ENCODE measurements at regions not wholly inside any gene's neighbourhood (a gene's known extent, or its start where the extent isn't known, plus 50 kb on each side); places are given as distances from the start of the nearest gene placed in this dataset.
A peak's percentile ranks its signal among the peaks of the same experiment; 100 is the strongest.

DNA sequence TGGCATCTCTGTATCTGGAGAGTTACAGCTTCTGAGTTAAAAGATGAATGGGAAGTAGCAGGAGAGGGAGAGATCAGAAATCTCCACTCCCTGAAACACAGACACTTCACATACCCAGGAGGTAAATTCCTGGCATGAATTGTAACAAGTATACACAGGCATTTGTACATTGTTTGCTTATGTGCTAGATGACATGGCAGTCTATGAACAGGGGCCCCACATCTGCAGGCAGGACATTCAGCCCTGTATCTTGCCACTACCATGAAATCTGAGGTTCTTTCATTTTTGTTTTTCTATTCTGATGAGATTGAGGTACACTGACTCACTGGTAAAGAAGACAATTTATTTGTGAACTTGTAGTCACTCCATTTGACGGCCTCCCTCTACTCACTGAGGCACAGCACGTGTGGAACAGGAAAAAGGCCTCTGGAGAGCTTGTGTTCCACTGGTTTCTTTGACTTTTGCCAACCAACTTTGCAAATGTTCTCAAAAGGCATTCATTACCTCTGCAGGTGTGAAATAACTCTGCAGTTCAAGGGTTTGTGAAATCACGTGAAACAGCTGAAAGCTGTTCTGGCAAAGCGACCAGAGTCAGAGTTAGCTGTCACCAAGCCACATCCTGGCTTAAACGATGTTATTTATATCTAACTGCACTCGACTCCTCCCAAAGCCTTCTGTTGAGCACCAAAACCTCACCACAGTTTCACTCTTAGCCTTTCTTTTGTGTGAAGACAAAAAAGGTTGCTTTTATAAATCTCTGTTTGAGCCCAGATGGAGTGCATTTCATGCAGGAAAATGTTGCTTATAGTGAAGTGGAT is 401.3 kb upstream of the CFAP20DC start:
- ATAC-seq (peak; percentile 90), DNase-seq (peak in 2 of 3 donors; percentile 24 to 35)
- H3K27ac Mint-ChIP-seq: peak overlapping the region; percentile 94
- no peaks in the 10 kb centered on the region for H3K27me3 Mint-ChIP-seq
- H3K36me3 Mint-ChIP-seq (ENCODE audit: low read depth): no peaks in the 10 kb centered on the region
- peaks cover 32% of the 10 kb centered on the region for H3K4me1 Mint-ChIP-seq
- peak overlapping the region; percentile 78 for H3K4me3 Mint-ChIP-seq
- no peaks in the 10 kb centered on the region for H3K9me3 ChIP-seq (ENCODE audit: control insufficient read depth, low read length, poor library complexity, severe bottlenecking)

DNA sequence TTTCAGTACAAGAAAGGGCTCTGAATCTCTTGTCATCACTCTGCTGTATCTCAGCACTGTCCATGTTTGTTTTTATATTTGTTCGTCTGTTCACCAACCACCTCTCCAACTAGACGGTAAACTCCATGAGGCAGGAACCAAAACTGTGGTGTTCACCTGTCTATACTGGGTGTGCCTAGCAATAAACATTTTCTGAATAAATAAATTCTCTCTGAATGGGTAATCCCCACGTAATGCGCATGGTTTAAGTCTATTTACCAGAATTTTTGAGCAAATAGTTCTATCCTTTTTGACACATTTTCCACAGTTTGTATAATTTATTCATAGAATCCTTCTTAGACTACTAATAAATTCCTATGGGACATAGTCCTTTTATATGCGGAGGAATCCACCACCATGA is 400.6 kb upstream of the CFAP20DC start:
- H3K4me3 Mint-ChIP-seq: no peak overlapping the region
- DNase-seq: no peak
- no peaks in the 10 kb centered on the region for H3K36me3 Mint-ChIP-seq (ENCODE audit: low read depth)
- H3K27me3 Mint-ChIP-seq: no peaks in the 10 kb centered on the region
- H3K4me1 Mint-ChIP-seq: peaks cover 32% of the 10 kb centered on the region
- H3K9me3 ChIP-seq (ENCODE audit: control insufficient read depth, low read length, poor library complexity, severe bottlenecking): no peaks in the 10 kb centered on the region
- H3K27ac Mint-ChIP-seq: peak overlapping the region; percentile 94
- no peak for ATAC-seq

DNA sequence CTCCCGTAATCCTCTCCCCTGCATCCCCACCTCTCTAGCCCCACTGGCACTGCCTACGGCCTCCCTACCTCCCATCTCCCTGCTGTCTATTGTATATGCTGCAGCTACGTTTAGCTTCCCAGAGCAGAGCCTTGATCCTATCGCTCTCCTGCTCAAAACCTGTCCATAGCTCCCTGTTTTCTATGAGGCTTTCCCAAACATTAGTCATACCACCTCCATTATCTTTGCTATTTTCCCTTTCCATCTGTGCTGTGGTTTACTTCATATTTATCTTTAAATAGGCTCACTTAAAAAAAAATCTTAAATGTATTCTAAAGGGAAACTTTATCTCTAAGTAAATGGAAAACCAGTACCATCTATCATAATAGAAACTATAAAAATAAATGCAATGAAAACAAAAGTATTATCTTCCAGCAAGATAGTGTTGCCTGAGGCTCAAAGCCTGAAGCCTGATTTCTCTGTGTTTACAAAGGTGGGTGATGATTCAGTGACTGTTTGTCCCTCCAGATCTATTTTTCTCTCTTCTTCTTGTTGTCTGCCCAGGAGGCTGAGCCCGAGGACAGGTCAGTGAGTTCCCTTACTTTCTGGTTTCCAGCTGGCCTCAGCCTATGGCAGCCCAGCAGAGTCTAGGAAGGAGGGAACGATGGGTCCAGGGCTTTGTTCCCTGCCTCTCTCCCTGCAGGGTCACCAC is 397.1 kb upstream of the CFAP20DC start:
- DNase-seq (no peak), ATAC-seq (no peak)
- H3K36me3 Mint-ChIP-seq (ENCODE audit: low read depth): no peaks in the 10 kb centered on the region
- H3K9me3 ChIP-seq (ENCODE audit: control insufficient read depth, low read length, poor library complexity, severe bottlenecking): no peaks in the 10 kb centered on the region
- H3K27me3 Mint-ChIP-seq: no peaks in the 10 kb centered on the region
- peaks cover 46% of the 10 kb centered on the region for H3K4me1 Mint-ChIP-seq
- H3K4me3 Mint-ChIP-seq: no peak overlapping the region
- H3K27ac Mint-ChIP-seq: peak overlapping the region; percentile 70

DNA sequence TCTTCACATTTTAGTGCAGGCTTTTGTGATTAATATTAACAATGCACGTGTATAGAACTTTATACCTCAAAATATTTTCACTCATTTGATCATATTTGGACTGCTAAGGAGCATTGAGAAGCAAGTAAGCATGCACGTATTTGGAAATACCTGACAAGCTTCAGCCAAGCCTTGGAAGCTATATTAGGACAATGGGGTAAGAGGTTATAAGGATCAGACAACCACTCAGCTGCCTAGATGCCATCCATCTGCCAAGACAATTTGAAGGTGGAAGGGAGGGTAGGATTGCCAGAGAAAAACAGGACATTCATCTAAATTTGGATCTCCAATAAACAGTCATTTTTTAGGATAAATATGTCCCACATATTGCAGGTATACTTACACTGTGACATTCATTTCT is 394.9 kb upstream of the CFAP20DC start:
- ATAC-seq: no peak
- H3K27ac Mint-ChIP-seq: peak overlapping the region; percentile 97
- no peak for DNase-seq
- H3K4me3 Mint-ChIP-seq: no peak overlapping the region
- peaks cover 29% of the 10 kb centered on the region for H3K4me1 Mint-ChIP-seq
- no peaks in the 10 kb centered on the region for H3K9me3 ChIP-seq (ENCODE audit: control insufficient read depth, low read length, poor library complexity, severe bottlenecking)
- no peaks in the 10 kb centered on the region for H3K36me3 Mint-ChIP-seq (ENCODE audit: low read depth)
- no peaks in the 10 kb centered on the region for H3K27me3 Mint-ChIP-seq

DNA sequence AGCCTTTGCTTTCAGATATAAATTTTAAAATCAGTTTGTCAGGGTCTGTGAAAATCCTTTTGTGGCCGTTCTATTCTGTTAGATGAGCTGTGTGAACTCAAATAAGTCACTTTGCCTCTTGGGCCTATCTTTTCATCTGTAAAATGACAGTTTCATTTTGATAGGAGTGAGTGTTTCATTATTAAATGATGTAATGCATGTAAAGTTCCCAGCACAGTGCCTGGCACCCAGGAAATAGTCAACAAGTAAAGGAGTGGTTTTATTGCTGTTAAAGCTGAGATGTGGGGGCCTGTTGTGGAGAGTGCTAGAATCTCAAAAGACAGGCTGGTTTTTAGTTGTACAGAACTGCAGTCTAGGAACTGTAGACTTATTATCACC is 394.5 kb upstream of the CFAP20DC start:
- H3K27me3 Mint-ChIP-seq: no peaks in the 10 kb centered on the region
- DNase-seq (no peak), ATAC-seq (peak; percentile 74)
- no peaks in the 10 kb centered on the region for H3K36me3 Mint-ChIP-seq (ENCODE audit: low read depth)
- peaks cover 28% of the 10 kb centered on the region for H3K4me1 Mint-ChIP-seq
- peak overlapping the region; percentile 85 for H3K4me3 Mint-ChIP-seq
- H3K9me3 ChIP-seq (ENCODE audit: control insufficient read depth, low read length, poor library complexity, severe bottlenecking): no peaks in the 10 kb centered on the region
- peak overlapping the region; percentile 97 for H3K27ac Mint-ChIP-seq

DNA sequence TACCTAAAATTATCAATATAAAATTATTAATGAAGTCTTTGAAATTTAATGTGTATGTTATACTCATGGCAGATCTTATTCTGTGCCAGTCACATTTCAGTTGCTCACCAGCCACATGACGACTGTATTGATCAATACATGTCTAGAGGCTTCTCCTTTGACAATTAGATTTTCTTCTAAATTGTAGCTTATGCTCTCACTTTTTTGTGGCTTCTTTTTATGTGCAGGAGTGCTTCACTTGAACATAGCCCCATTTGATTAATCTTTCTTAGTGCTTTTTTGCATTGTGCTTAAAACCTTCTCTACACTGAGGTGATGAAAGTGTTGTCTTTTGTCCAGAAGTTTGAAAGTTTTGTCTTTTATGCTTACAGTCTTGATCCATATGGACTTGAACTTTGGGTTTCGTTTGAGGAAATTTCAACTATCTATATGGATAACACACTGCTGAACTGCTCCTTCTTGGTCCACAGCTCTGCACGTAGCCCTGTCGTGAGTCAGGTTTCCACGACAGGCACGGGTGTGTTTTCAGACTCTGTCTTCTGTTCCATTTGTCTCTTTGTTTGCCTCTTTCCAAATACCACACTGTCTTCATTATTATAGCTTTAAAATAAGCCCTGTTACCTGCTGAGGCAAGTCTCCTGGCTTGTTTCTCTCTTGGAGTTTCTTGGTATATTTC is 393.9 kb upstream of the CFAP20DC start:
- H3K27ac Mint-ChIP-seq: peak overlapping the region; percentile 97
- peak; percentile 57 for ATAC-seq

GRCh38 chr3:59442046-59442445 is 392.2 kb upstream of the CFAP20DC start:
- no peaks in the 10 kb centered on the region for H3K27me3 Mint-ChIP-seq
- H3K9me3 ChIP-seq (ENCODE audit: control insufficient read depth, low read length, poor library complexity, severe bottlenecking): no peaks in the 10 kb centered on the region
- DNase-seq: no peak
- H3K4me1 Mint-ChIP-seq: peaks cover 27% of the 10 kb centered on the region
- no peak overlapping the region for H3K27ac Mint-ChIP-seq
- H3K4me3 Mint-ChIP-seq: no peak overlapping the region
- ATAC-seq: no peak
- no peaks in the 10 kb centered on the region for H3K36me3 Mint-ChIP-seq (ENCODE audit: low read depth)

More for the DNA sequence above, 393.9 kb upstream of the CFAP20DC start:
- Mint-ChIP-seq H3K27me3 (no peaks in the 10 kb centered on the region), H3K36me3 (ENCODE audit: low read depth) (no peaks in the 10 kb centered on the region), H3K4me1 (peaks cover 27% of the 10 kb centered on the region), H3K4me3 (peak overlapping the region; percentile 85)
- no peaks in the 10 kb centered on the region for H3K9me3 ChIP-seq (ENCODE audit: control insufficient read depth, low read length, poor library complexity, severe bottlenecking)
- no peak for DNase-seq

DNA sequence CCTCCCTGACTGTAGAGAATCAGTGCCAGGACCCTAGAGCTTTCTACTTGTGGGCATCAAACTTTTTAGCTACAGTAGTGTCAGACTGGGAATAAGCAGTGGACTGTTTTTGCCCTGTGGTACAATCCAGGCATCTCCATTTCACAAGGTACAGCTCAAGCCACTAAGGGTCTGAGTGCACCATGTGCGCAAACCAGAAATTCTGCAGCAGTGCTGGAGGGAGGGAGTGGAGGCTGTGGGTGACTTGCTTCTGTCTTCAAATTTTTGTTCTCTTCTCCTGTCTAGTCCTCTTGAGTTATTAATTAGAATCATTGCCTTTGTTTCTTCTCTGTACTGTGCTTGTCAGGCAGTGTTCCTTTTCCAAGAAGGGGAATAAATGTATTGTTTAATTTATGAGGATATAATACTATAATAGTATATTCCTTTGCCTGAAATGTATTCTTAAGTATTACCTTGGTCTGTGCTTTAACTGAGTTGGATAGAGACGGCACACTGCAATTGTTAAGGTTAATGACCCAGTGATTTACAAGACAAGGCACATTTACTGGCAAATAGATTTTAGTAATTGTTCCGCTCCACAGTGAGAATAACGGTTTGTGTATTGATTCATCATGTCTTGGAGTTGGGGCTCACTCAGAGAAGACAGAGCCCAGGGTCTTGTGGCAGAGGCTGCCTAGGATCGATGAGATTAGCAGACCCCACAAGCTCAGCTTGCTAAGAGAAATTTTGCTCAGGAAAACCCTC is 390.6 kb upstream of the CFAP20DC start:
- no peak overlapping the region for H3K27ac Mint-ChIP-seq
- H3K27me3 Mint-ChIP-seq: no peaks in the 10 kb centered on the region
- no peaks in the 10 kb centered on the region for H3K36me3 Mint-ChIP-seq (ENCODE audit: low read depth)
- DNase-seq (no peak), ATAC-seq (no peak)
- H3K4me3 Mint-ChIP-seq: no peak overlapping the region
- peaks cover 23% of the 10 kb centered on the region for H3K4me1 Mint-ChIP-seq
- no peaks in the 10 kb centered on the region for H3K9me3 ChIP-seq (ENCODE audit: control insufficient read depth, low read length, poor library complexity, severe bottlenecking)

DNA sequence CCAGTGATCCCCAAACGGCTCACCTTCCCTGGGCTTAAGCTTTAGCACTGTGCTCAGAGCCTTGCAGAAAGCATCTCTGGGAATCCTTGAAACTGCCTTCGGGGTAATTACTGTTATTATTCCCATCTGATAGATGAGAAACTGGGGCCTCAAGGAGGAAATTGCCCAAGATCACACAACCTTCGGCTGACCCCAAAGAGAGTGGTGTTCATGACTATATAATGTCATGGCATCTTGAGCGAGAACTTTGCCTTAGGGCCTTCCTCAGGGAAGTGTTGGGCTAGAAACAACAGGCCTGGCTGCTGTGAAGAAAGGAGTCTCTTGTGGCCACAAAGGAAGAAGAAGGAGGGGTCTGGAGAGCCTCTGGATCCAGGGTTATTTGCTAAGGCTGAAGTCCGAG is 388.7 kb upstream of the CFAP20DC start:
- H3K36me3 Mint-ChIP-seq (ENCODE audit: low read depth): no peaks in the 10 kb centered on the region
- H3K9me3 ChIP-seq (ENCODE audit: control insufficient read depth, low read length, poor library complexity, severe bottlenecking): no peaks in the 10 kb centered on the region
- H3K4me3 Mint-ChIP-seq: no peak overlapping the region
- no peak for DNase-seq
- peaks cover 6% of the 10 kb centered on the region for H3K4me1 Mint-ChIP-seq
- H3K27me3 Mint-ChIP-seq: no peaks in the 10 kb centered on the region
- no peak for ATAC-seq
- H3K27ac Mint-ChIP-seq: no peak overlapping the region

DNA sequence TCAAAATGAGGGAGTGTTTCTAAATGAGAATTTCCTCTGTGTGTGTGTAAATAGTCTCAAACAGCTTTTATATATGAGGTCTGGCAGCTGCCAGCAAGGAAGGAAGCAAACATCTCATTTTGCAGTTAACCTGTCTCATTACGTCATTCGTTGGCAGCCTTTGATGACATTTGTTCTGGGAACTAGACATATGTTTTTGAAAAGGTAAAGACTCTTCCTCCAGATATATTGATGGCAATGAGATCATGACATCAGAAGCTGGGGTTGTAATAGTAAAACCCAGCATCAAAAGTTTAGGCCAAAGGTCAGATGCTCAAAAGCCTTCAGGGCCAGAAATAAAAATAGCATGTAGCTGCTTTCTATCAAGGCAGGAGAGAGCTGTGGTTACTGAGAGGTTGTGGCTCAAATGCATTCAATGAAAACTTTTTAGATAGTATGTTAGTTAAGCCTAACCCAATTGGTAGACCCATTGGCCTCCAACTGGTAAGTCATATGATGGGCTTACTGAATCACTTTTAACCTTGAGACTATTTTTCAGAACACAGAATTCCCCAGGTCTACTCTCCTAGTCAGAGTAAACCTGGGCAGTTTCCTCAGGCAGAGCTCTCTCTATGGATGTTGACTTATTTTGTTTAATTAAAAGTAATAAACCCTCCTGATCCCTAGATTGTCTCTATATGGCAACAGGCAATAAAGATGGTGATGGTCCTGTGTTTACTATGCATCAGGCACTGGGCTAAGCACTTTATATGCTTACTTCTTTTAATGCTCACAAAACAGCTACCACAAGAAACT is 386.5 kb upstream of the CFAP20DC start:
- no peak overlapping the region for H3K4me3 Mint-ChIP-seq
- H3K36me3 Mint-ChIP-seq (ENCODE audit: low read depth): no peaks in the 10 kb centered on the region
- H3K27me3 Mint-ChIP-seq: no peaks in the 10 kb centered on the region
- peaks cover 3% of the 10 kb centered on the region for H3K4me1 Mint-ChIP-seq
- ATAC-seq (no peak), DNase-seq (no peak)
- no peak overlapping the region for H3K27ac Mint-ChIP-seq
- H3K9me3 ChIP-seq (ENCODE audit: control insufficient read depth, low read length, poor library complexity, severe bottlenecking): no peaks in the 10 kb centered on the region

- no peak overlapping the region for H3K4me3 Mint-ChIP-seq
- no peaks in the 10 kb centered on the region for H3K27me3 Mint-ChIP-seq
- ATAC-seq: no peak
- H3K4me1 Mint-ChIP-seq: peaks cover 3% of the 10 kb centered on the region
- no peak overlapping the region for H3K27ac Mint-ChIP-seq
- no peak for DNase-seq
- no peaks in the 10 kb centered on the region for H3K36me3 Mint-ChIP-seq (ENCODE audit: low read depth)
- H3K9me3 ChIP-seq (ENCODE audit: control insufficient read depth, low read length, poor library complexity, severe bottlenecking): no peaks in the 10 kb centered on the region
Measured at GRCh38 chr3:59433546-59433945, 383.7 kb upstream of the CFAP20DC start.

DNA sequence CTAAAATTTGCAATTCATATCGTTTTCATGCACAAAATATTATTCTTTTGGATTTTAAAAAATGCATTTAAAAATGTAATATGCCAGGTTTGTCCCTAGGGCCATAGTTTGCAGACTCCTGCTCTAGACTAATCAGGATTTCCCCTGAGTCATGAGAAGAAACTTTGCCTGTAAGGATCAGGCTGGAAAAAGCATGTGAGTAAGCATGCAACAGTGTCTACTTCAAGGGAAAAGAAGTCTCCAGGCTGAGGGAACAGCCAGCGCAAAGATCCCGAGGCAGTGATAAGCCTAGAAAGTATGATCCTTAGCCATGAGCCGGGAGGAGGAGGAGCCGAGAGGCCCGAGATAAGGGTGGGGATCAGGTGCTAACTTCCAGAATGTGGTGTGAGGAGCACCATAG is 382.8 kb upstream of the CFAP20DC start:
- no peaks in the 10 kb centered on the region for H3K9me3 ChIP-seq (ENCODE audit: control insufficient read depth, low read length, poor library complexity, severe bottlenecking)
- no peak overlapping the region for H3K4me3 Mint-ChIP-seq
- no peaks in the 10 kb centered on the region for H3K27me3 Mint-ChIP-seq
- no peaks in the 10 kb centered on the region for H3K36me3 Mint-ChIP-seq (ENCODE audit: low read depth)
- DNase-seq: no peak
- no peak for ATAC-seq
- H3K27ac Mint-ChIP-seq: no peak overlapping the region
- H3K4me1 Mint-ChIP-seq: peaks cover 9% of the 10 kb centered on the region

Data from T-helper 17 cell (primary cell).